ENCODE measurements at regions not wholly inside any gene's neighbourhood (a gene's known extent, or its start where the extent isn't known, plus 50 kb on each side); places are given as distances from the start of the nearest gene placed in this dataset.
A peak's percentile ranks its signal among the peaks of the same experiment; 100 is the strongest.

GRCh38 chr6:139996253-139996834 is 621.9 kb upstream of the CITED2 start:
- DNase-seq (ENCODE audit: low read depth): peak; percentile 64
- H3K4me3 ChIP-seq (ENCODE audit: low read depth, low read length): no peak overlapping the region
- no peak for TF ChIP-seq POLR2A (IDR thresholded peaks at IDR 0.05; ENCODE audit: extremely low read depth, insufficient read length)
- TF ChIP-seq MYC (IDR thresholded peaks at IDR 0.05; ENCODE audit: low read depth, low read length): no peak
- TF ChIP-seq CTCF (IDR thresholded peaks at IDR 0.05; ENCODE audit: low read depth, low read length): no peak
- TF ChIP-seq MAX (IDR thresholded peaks at IDR 0.05; ENCODE audit: low read depth, low read length): no peak

- DNase-seq (ENCODE audit: low read depth): no peak
- no peak for TF ChIP-seq CTCF (IDR thresholded peaks at IDR 0.05; ENCODE audit: low read depth, low read length)
- TF ChIP-seq MAX (IDR thresholded peaks at IDR 0.05; ENCODE audit: low read depth, low read length): no peak
- no peak for TF ChIP-seq POLR2A (IDR thresholded peaks at IDR 0.05; ENCODE audit: extremely low read depth, insufficient read length)
- TF ChIP-seq MYC (IDR thresholded peaks at IDR 0.05; ENCODE audit: low read depth, low read length): no peak
- H3K4me3 ChIP-seq (ENCODE audit: low read depth, low read length): no peak overlapping the region
These were observed 620.5 kb upstream of the CITED2 start for GRCh38 chr6:139994998-139995397.

GRCh38 chr6:139990856-139991465 is 616.5 kb upstream of the CITED2 start:
- H3K4me3 ChIP-seq (ENCODE audit: low read depth, low read length): no peak overlapping the region
- no peak for DNase-seq (ENCODE audit: low read depth)
- TF ChIP-seq POLR2A (IDR thresholded peaks at IDR 0.05; ENCODE audit: extremely low read depth, insufficient read length) (no peak), MAX (IDR thresholded peaks at IDR 0.05; ENCODE audit: low read depth, low read length) (no peak)

GRCh38 chr6:139990026-139990686 is 615.7 kb upstream of the CITED2 start:
- H3K4me3 ChIP-seq (ENCODE audit: low read depth, low read length): no peak overlapping the region
- DNase-seq (ENCODE audit: low read depth): no peak
- TF ChIP-seq POLR2A (IDR thresholded peaks at IDR 0.05; ENCODE audit: extremely low read depth, insufficient read length) (no peak), MYC (IDR thresholded peaks at IDR 0.05; ENCODE audit: low read depth, low read length) (no peak), MAX (IDR thresholded peaks at IDR 0.05; ENCODE audit: low read depth, low read length) (no peak), CTCF (IDR thresholded peaks at IDR 0.05; ENCODE audit: low read depth, low read length) (no peak)

GRCh38 chr6:139988685-139989084 is 614.2 kb upstream of the CITED2 start:
- H3K4me3 ChIP-seq (ENCODE audit: low read depth, low read length): no peak overlapping the region
- DNase-seq (ENCODE audit: low read depth): no peak
- TF ChIP-seq POLR2A (IDR thresholded peaks at IDR 0.05; ENCODE audit: extremely low read depth, insufficient read length) (no peak), MYC (IDR thresholded peaks at IDR 0.05; ENCODE audit: low read depth, low read length) (no peak), MAX (IDR thresholded peaks at IDR 0.05; ENCODE audit: low read depth, low read length) (no peak), CTCF (IDR thresholded peaks at IDR 0.05; ENCODE audit: low read depth, low read length) (no peak)

GRCh38 chr6:139987091-139987490 is 612.6 kb upstream of the CITED2 start:
- no peak for TF ChIP-seq MYC (IDR thresholded peaks at IDR 0.05; ENCODE audit: low read depth, low read length)
- TF ChIP-seq CTCF (IDR thresholded peaks at IDR 0.05; ENCODE audit: low read depth, low read length): no peak
- TF ChIP-seq MAX (IDR thresholded peaks at IDR 0.05; ENCODE audit: low read depth, low read length): no peak
- no peak for TF ChIP-seq POLR2A (IDR thresholded peaks at IDR 0.05; ENCODE audit: extremely low read depth, insufficient read length)
- no peak overlapping the region for H3K4me3 ChIP-seq (ENCODE audit: low read depth, low read length)
- no peak for DNase-seq (ENCODE audit: low read depth)
